ENCODE measurements at regions not wholly inside any gene's neighbourhood (a gene's known extent, or its start where the extent isn't known, plus 50 kb on each side); places are given as distances from the start of the nearest gene placed in this dataset.

GRCh38 chr1:61017651-61018050 lies 64.7 kb upstream of the NFIA start:
- RAD21 ChIA-PET (ENCODE audit: low non-redundant PET in 1 of 2, low total read pairs in 2 of 2, uncharacterized antibody in 2 of 2, unreplicated experiment in 2 of 2): no interaction called here
- Histone ChIP-seq H3K79me2 (ENCODE audit: insufficient read depth, low read length) (no peaks in the 10 kb centered on the region), H4K20me1 (ENCODE audit: insufficient read depth) (no peaks in the 10 kb centered on the region), H3K9me3 (ENCODE audit: control insufficient read depth in 1 of 2, insufficient read depth in 1 of 2, low read depth in 1 of 2, low read length in 2 of 2) (no peaks in the 10 kb centered on the region), H3K4me3 (replicated peaks in 1 of 2; ENCODE audit: low read depth in 1 of 2, low read length in 2 of 2) (no peak overlapping the region), H3K4me2 (ENCODE audit: low read length) (no peak overlapping the region), H3K9ac (ENCODE audit: low read length) (no peak overlapping the region), H2AFZ (ENCODE audit: low read depth, low read length, poor library complexity, severe bottlenecking) (no peak overlapping the region), H3K4me1 (ENCODE audit: control insufficient read depth in 1 of 2, insufficient read depth in 2 of 2, low read length in 2 of 2) (no peaks in the 10 kb centered on the region), H3K27me3 (ENCODE audit: insufficient read depth, low read length) (peaks cover 16% of the 10 kb centered on the region; the same call in 1 of the 2 replicates), H3K36me3 (ENCODE audit: control insufficient read depth in 1 of 2, insufficient read depth in 2 of 2, low read length in 2 of 2) (no peaks in the 10 kb centered on the region), H3K9me2 (ENCODE audit: insufficient read depth) (no peaks in the 10 kb centered on the region), H3K27ac (ENCODE audit: low read depth, low read length) (no peak overlapping the region)
- DNase-seq (ENCODE audit: low read depth, low spot score): no peak
- intact Hi-C loops (cut with micrococcal nuclease): no loop called here
- no TSS peak for BruUV-seq (replicated peaks)
- POLR2A ChIA-PET: no interaction called here
- TF ChIP-seq POLR2AphosphoS5 (IDR thresholded peaks at IDR 0.05; ENCODE audit: low read depth, low read length): no peak
- TF ChIP-seq EZH2 (IDR thresholded peaks at IDR 0.05): no peak
- no peak for TF ChIP-seq SP1 (IDR thresholded peaks at IDR 0.05; ENCODE audit: low read depth)
- TF ChIP-seq TCF7L2 (IDR thresholded peaks at IDR 0.05; ENCODE audit: borderline replicate concordance, extremely low read depth, insufficient read depth, insufficient read length): no peak
- TF ChIP-seq ATF3 (IDR thresholded peaks at IDR 0.05): no peak
- TF ChIP-seq EGR1 (IDR thresholded peaks at IDR 0.05; ENCODE audit: low read depth): no peak
- no peak for TF ChIP-seq CBX3 (IDR thresholded peaks at IDR 0.05; ENCODE audit: low read depth)
- TF ChIP-seq SRF (IDR thresholded peaks at IDR 0.05; ENCODE audit: low read depth): no peak
- TF ChIP-seq ELF1 (IDR thresholded peaks at IDR 0.05; ENCODE audit: borderline replicate concordance, low read depth): no peak
- TF ChIP-seq YY1 (IDR thresholded peaks at IDR 0.05; ENCODE audit: extremely low read depth, insufficient replicate concordance, low read depth, low read length): no peak
- TF ChIP-seq CTCF (IDR thresholded peaks at IDR 0.05 in 2 of 3, conservative IDR thresholded peaks at IDR 0.05 in 1 of 3; ENCODE audit: borderline replicate concordance in 1 of 3, insufficient read depth in 1 of 3, low read depth in 2 of 3, low read length in 2 of 3): no peak
- no peak for TF ChIP-seq ZNF274 (IDR thresholded peaks at IDR 0.05; ENCODE audit: low read depth, low read length)
- TF ChIP-seq EZH2phosphoT487 (IDR thresholded peaks at IDR 0.05; ENCODE audit: borderline replicate concordance): no peak
- TF ChIP-seq SIN3A (IDR thresholded peaks at IDR 0.05; ENCODE audit: low read depth): no peak
- no peak for TF ChIP-seq POLR2A (IDR thresholded peaks at IDR 0.05; ENCODE audit: borderline replicate concordance, extremely low read depth, insufficient read depth, insufficient read length)
- no peak for TF ChIP-seq ZFX (IDR thresholded peaks at IDR 0.05)
- no peak for TF ChIP-seq RAD21 (IDR thresholded peaks at IDR 0.05; ENCODE audit: low read depth)
- TF ChIP-seq REST (IDR thresholded peaks at IDR 0.05; ENCODE audit: low read depth): no peak
- ATAC-seq: no peak
- CTCF ChIA-PET: no interaction called here

Measured in HCT116 (cell line).